BE2C (cell line): ENCODE measurements at regions not wholly inside any gene's neighbourhood (a gene's known extent, or its start where the extent isn't known, plus 50 kb on each side); places are given as distances from the start of the nearest gene placed in this dataset.

Experiments
- DNase-seq: peaks from one replicate; pipeline ENCODE4 v3.0.0-alpha.2; 2020
- H3K27me3 ChIP-seq: fragments of 250-450 bp; sonication (Bioruptor Pico); 2 replicates; pipeline ENCODE4 v1.5.1; 2020; ENCODE audit warnings: mild to moderate bottlenecking
- H3K36me3 ChIP-seq: fragments of 250-450 bp; sonication (Bioruptor Pico); 2 replicates; pipeline ENCODE4 v1.5.1; 2020; ENCODE audit warnings: mild to moderate bottlenecking
- H3K4me1 ChIP-seq: fragments of 250-450 bp; sonication (Bioruptor Pico); 2 replicates; pipeline ENCODE4 v1.5.1; 2020
- H3K4me3 ChIP-seq: 2 replicates; pipeline ENCODE4 v1.5.1; 2011; ENCODE audit warnings: low read depth, low read length
- H3K9me3 ChIP-seq: fragments of 250-450 bp; sonication (Bioruptor Pico); 2 replicates; pipeline ENCODE4 v1.5.1; 2020
- CTCF ChIP-seq: IDR thresholded peaks from 2 replicates; pipeline ENCODE4 v1.5.1; 2012; ENCODE audit warnings: mild to moderate bottlenecking, low read depth, low read length

GRCh38 chr17:73831699-73832098 is 187.5 kb upstream of the SDK2 start:
- Histone ChIP-seq H3K4me3 (no peak overlapping the region), H3K9me3 (no peaks in the 10 kb centered on the region), H3K27me3 (no peaks in the 10 kb centered on the region), H3K36me3 (no peaks in the 10 kb centered on the region), H3K4me1 (peaks cover 17% of the 10 kb centered on the region)
- no peak for DNase-seq
- TF ChIP-seq CTCF = no peak

GRCh38 chr17:73833775-73834488 is 189.7 kb upstream of the SDK2 start:
- Histone ChIP-seq H3K4me1 (peaks cover 15% of the 10 kb centered on the region), H3K27me3 (no peaks in the 10 kb centered on the region), H3K4me3 (peak overlapping the region; percentile 2; the same call in 1 of the 2 replicates), H3K9me3 (no peaks in the 10 kb centered on the region), H3K36me3 (no peaks in the 10 kb centered on the region)
- DNase-seq = no peak
- no peak for TF ChIP-seq CTCF

- no peak for DNase-seq
- H3K4me1 ChIP-seq = peaks cover 16% of the 10 kb centered on the region
- TF ChIP-seq CTCF = no peak
- no peak overlapping the region for H3K4me3 ChIP-seq
- no peaks in the 10 kb centered on the region for H3K27me3 ChIP-seq
- H3K36me3 ChIP-seq = no peaks in the 10 kb centered on the region
- H3K9me3 ChIP-seq = no peaks in the 10 kb centered on the region
Observed at GRCh38 chr17:73834684-73835343, 190.6 kb upstream of the SDK2 start.

- no peak overlapping the region for H3K4me3 ChIP-seq
- H3K9me3 ChIP-seq = no peaks in the 10 kb centered on the region
- peaks cover 16% of the 10 kb centered on the region for H3K4me1 ChIP-seq
- H3K36me3 ChIP-seq = no peaks in the 10 kb centered on the region
- TF ChIP-seq CTCF = no peak
- no peaks in the 10 kb centered on the region for H3K27me3 ChIP-seq
- DNase-seq = no peak
Observed at GRCh38 chr17:73835605-73836004, 191.4 kb upstream of the SDK2 start.

- no peaks in the 10 kb centered on the region for H3K9me3 ChIP-seq
- DNase-seq = peak; percentile 81
- TF ChIP-seq CTCF = no peak
- H3K27me3 ChIP-seq = no peaks in the 10 kb centered on the region
- no peak overlapping the region for H3K4me3 ChIP-seq
- peaks cover 14% of the 10 kb centered on the region for H3K4me1 ChIP-seq
- H3K36me3 ChIP-seq = no peaks in the 10 kb centered on the region
Observed at GRCh38 chr17:73838815-73839214, 194.6 kb upstream of the SDK2 start.

- no peak for DNase-seq
- peaks cover 8% of the 10 kb centered on the region for H3K4me1 ChIP-seq
- no peak overlapping the region for H3K4me3 ChIP-seq
- H3K27me3 ChIP-seq = no peaks in the 10 kb centered on the region
- no peaks in the 10 kb centered on the region for H3K36me3 ChIP-seq
- no peaks in the 10 kb centered on the region for H3K9me3 ChIP-seq
- no peak for TF ChIP-seq CTCF
Observed at GRCh38 chr17:73840829-73841228, 196.6 kb upstream of the SDK2 start.
